Neural cell (in vitro differentiated cells): ENCODE measurements at regions not wholly inside any gene's neighbourhood (a gene's known extent, or its start where the extent isn't known, plus 50 kb on each side); places are given as distances from the start of the nearest gene placed in this dataset.

ENCODE experiments used
- H2AFZ ChIP-seq: fragments of 200-600, 300-800 bp; sonication (generic), shearing (Covaris generic); 2 replicates; pipeline ENCODE4 v1.6.0; 2014; ENCODE audit warnings: low read depth, mild to moderate bottlenecking, antibody characterized with exemption, low read length, moderate library complexity
- H3F3A ChIP-seq: fragments of 200-600 bp; shearing (Covaris generic); 2 replicates; pipeline ENCODE4 v1.6.1; 2016; ENCODE audit warnings: mild to moderate bottlenecking, moderate library complexity, mixed read lengths, antibody characterized with exemption, low read length; ENCODE audit not compliant: insufficient read depth, poor library complexity, severe bottlenecking
- H3K27ac ChIP-seq: fragments of 200-600, 300-800 bp; sonication (generic), shearing (Covaris generic); 2 replicates; pipeline ENCODE4 v1.5.1; 2014; ENCODE audit warnings: mild to moderate bottlenecking, low read length, moderate library complexity
- H3K27me3 ChIP-seq: fragments of 300-800, 200-600 bp; sonication (generic), shearing (Covaris generic); 2 replicates; pipeline ENCODE4 v1.6.0; 2014; ENCODE audit warnings: mild to moderate bottlenecking, low read depth, low read length, moderate library complexity; ENCODE audit not compliant: insufficient read depth
- H3K36me3 ChIP-seq: fragments of 300-800, 200-600 bp; sonication (generic), shearing (Covaris generic); 2 replicates; pipeline ENCODE4 v1.5.1; 2014; ENCODE audit warnings: mild to moderate bottlenecking, antibody characterized with exemption, low read length, moderate library complexity; ENCODE audit not compliant: insufficient read depth
- H3K4me2 ChIP-seq: fragments of 300-800, 200-600 bp; sonication (generic), shearing (Covaris generic); 2 replicates; pipeline ENCODE4 v1.6.0; 2014; ENCODE audit warnings: mild to moderate bottlenecking, low read length
- H3K4me3 ChIP-seq: fragments of 300-800, 200-600 bp; sonication (generic), shearing (Covaris generic); 2 replicates; pipeline ENCODE4 v1.5.1; 2014; ENCODE audit warnings: mild to moderate bottlenecking, low read length, moderate library complexity
- H3K79me2 ChIP-seq: fragments of 200-600 bp; shearing (Covaris generic); replicated peaks from 2 replicates; pipeline ENCODE4 v1.6.0; 2014; ENCODE audit warnings: mild to moderate bottlenecking, low read length, moderate library complexity; ENCODE audit not compliant: insufficient read depth
- H3K9ac ChIP-seq: fragments of 300-800, 200-600 bp; sonication (generic), shearing (Covaris generic); 2 replicates; pipeline ENCODE4 v1.6.1; 2016; ENCODE audit warnings: mild to moderate bottlenecking, low read length, mixed read lengths
- H3K9me2 ChIP-seq: fragments of 200-600 bp; shearing (Covaris generic); 2 replicates; pipeline ENCODE4 v1.6.1; 2016; ENCODE audit warnings: mild to moderate bottlenecking, low read length, mixed read lengths; ENCODE audit not compliant: insufficient read depth
- H3K9me3 ChIP-seq: fragments of 200-600, 300-800 bp; sonication (generic), shearing (Covaris generic); 2 replicates; pipeline ENCODE4 v1.6.1; 2016; ENCODE audit warnings: mild to moderate bottlenecking, mixed run types, low read length, moderate library complexity, mixed read lengths
- H4K20me1 ChIP-seq: fragments of 200-600 bp; shearing (Covaris generic); 2 replicates; pipeline ENCODE4 v1.6.1; 2016; ENCODE audit warnings: mild to moderate bottlenecking, mixed run types; ENCODE audit not compliant: insufficient read depth
- CTCF ChIP-seq: fragments of 450-650 bp; IDR thresholded peaks from 2 replicates; pipeline ENCODE4 v1.5.1; 2014; ENCODE audit warnings: antibody characterized with exemption, mild to moderate bottlenecking, moderate library complexity; ENCODE audit not compliant: poor library complexity, severe bottlenecking
- EP300 ChIP-seq: fragments of 450-650 bp; conservative IDR thresholded peaks from 2 replicates; pipeline ENCODE4 v1.6.1; 2014; ENCODE audit warnings: antibody characterized with exemption, mild to moderate bottlenecking, moderate library complexity; ENCODE audit not compliant: poor library complexity, severe bottlenecking
- EZH2 ChIP-seq: fragments of 200-600, 300-800 bp; shearing (Covaris generic), sonication (generic); IDR thresholded peaks from 2 replicates; pipeline ENCODE4 v1.6.1; 2014; ENCODE audit warnings: antibody characterized with exemption, low read length, borderline replicate concordance, mild to moderate bottlenecking; ENCODE audit not compliant: insufficient read depth, poor library complexity, severe bottlenecking
- MXI1 ChIP-seq: fragments of 450-650 bp; conservative IDR thresholded peaks from 2 replicates; pipeline ENCODE4 v1.6.1; 2014; ENCODE audit warnings: antibody characterized with exemption, mild to moderate bottlenecking; ENCODE audit not compliant: poor library complexity, severe bottlenecking
- POLR2AphosphoS5 ChIP-seq: IDR thresholded peaks from 2 replicates; pipeline ENCODE4 v1.6.1; 2012
- RAD21 ChIP-seq: fragments of 450-650 bp; conservative IDR thresholded peaks from 2 replicates; pipeline ENCODE4 v1.6.1; 2014; ENCODE audit warnings: antibody characterized with exemption, mild to moderate bottlenecking, moderate library complexity
- REST ChIP-seq: IDR thresholded peaks from 2 replicates; pipeline ENCODE4 v1.6.1; 2012; ENCODE audit warnings: borderline replicate concordance
- SMC3 ChIP-seq: fragments of 450-650 bp; conservative IDR thresholded peaks from 2 replicates; pipeline ENCODE4 v1.6.1; 2014; ENCODE audit warnings: antibody characterized with exemption, mild to moderate bottlenecking, moderate library complexity; ENCODE audit not compliant: poor library complexity
- TAF1 ChIP-seq: IDR thresholded peaks from 2 replicates; pipeline ENCODE4 v1.6.1; 2012; ENCODE audit warnings: low read depth

GRCh38 chr4:126346654-126347053 lies 1031.9 kb downstream of the FAT4 start:
- TF ChIP-seq CTCF: no peak
- H3K9ac ChIP-seq: no peak overlapping the region
- H3K4me3 ChIP-seq: no peak overlapping the region
- no peaks in the 10 kb centered on the region for H4K20me1 ChIP-seq
- no peak overlapping the region for H2AFZ ChIP-seq
- H3K4me2 ChIP-seq: no peak overlapping the region
- no peaks in the 10 kb centered on the region for H3K79me2 ChIP-seq
- no peak overlapping the region for H3K27ac ChIP-seq
- H3K9me2 ChIP-seq: no peaks in the 10 kb centered on the region
- H3K36me3 ChIP-seq: no peaks in the 10 kb centered on the region
- H3F3A ChIP-seq: no peaks in the 10 kb centered on the region
- H3K9me3 ChIP-seq: no peaks in the 10 kb centered on the region
- no peaks in the 10 kb centered on the region for H3K27me3 ChIP-seq

GRCh38 chr4:126354784-126355183 lies 1040.0 kb downstream of the FAT4 start:
- no peaks in the 10 kb centered on the region for H3F3A ChIP-seq
- no peaks in the 10 kb centered on the region for H4K20me1 ChIP-seq
- H3K4me2 ChIP-seq: no peak overlapping the region
- no peaks in the 10 kb centered on the region for H3K9me3 ChIP-seq
- no peaks in the 10 kb centered on the region for H3K9me2 ChIP-seq
- H3K79me2 ChIP-seq: no peaks in the 10 kb centered on the region
- no peak overlapping the region for H3K4me3 ChIP-seq
- no peak overlapping the region for H3K9ac ChIP-seq
- no peaks in the 10 kb centered on the region for H3K27me3 ChIP-seq
- no peaks in the 10 kb centered on the region for H3K36me3 ChIP-seq
- TF ChIP-seq RAD21: no peak
- no peak for TF ChIP-seq EP300
- TF ChIP-seq REST: no peak
- no peak for TF ChIP-seq SMC3
- no peak for TF ChIP-seq TAF1
- no peak for TF ChIP-seq POLR2AphosphoS5
- TF ChIP-seq EZH2: no peak
- TF ChIP-seq MXI1: no peak
- TF ChIP-seq CTCF: no peak
- H2AFZ ChIP-seq: no peak overlapping the region
- no peak overlapping the region for H3K27ac ChIP-seq
